ENCODE measurements at regions not wholly inside any gene's neighbourhood (a gene's known extent, or its start where the extent isn't known, plus 50 kb on each side); places are given as distances from the start of the nearest gene placed in this dataset.

DNA sequence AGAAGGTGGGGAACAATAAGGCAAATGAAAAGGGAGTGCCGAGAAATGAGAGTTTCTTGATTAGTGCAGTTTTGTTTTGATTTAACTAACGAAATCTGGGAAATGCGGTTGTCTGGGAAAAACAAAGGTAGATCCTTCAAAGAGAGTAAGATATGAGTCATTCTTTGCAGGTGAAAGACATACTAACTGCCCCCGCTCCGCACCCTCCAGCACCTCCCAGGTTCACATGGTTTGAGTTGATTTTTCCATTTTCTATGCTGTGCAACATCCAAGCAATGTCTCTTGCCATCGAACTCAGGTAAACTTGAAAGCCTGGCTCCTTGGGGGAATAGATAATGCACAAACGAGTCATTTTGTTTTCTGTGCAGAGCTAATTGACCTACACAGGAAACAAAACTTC is 84.1 kb upstream of the KLF12 start:
- H3K36me3 ChIP-seq = no peaks in the 10 kb centered on the region
- WGBS = 82% methylated on average over 7 of the region's 7 CpGs
- no peaks in the 10 kb centered on the region for H3K27me3 ChIP-seq
- H3K4me1 ChIP-seq = peaks cover 0 to 14% (median 6%) of the 10 kb centered on the region in 4 donors
- TF ChIP-seq POLR2AphosphoS5 (IDR thresholded peaks at IDR 0.05) (no peak), EP300 (IDR thresholded peaks at IDR 0.05) (no peak), POLR2A (IDR thresholded peaks at IDR 0.05; ENCODE audit: low read depth) (no peak)
- TF ChIP-seq, protein P1, sequence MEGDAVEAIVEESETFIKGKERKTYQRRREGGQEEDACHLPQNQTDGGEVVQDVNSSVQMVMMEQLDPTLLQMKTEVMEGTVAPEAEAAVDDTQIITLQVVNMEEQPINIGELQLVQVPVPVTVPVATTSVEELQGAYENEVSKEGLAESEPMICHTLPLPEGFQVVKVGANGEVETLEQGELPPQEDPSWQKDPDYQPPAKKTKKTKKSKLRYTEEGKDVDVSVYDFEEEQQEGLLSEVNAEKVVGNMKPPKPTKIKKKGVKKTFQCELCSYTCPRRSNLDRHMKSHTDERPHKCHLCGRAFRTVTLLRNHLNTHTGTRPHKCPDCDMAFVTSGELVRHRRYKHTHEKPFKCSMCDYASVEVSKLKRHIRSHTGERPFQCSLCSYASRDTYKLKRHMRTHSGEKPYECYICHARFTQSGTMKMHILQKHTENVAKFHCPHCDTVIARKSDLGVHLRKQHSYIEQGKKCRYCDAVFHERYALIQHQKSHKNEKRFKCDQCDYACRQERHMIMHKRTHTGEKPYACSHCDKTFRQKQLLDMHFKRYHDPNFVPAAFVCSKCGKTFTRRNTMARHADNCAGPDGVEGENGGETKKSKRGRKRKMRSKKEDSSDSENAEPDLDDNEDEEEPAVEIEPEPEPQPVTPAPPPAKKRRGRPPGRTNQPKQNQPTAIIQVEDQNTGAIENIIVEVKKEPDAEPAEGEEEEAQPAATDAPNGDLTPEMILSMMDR (IDR thresholded peaks at IDR 0.05) = no peak
- DNase-seq (ENCODE audit: extremely low spot score) = no peak
- intact Hi-C loops (cut with DNase I) = no loop called here
- H3K27ac ChIP-seq (replicated peaks in 1 of 4) = no peak overlapping the region
- no peaks in the 10 kb centered on the region for H3K9me3 ChIP-seq
- no peak overlapping the region for H3K4me3 ChIP-seq

DNA sequence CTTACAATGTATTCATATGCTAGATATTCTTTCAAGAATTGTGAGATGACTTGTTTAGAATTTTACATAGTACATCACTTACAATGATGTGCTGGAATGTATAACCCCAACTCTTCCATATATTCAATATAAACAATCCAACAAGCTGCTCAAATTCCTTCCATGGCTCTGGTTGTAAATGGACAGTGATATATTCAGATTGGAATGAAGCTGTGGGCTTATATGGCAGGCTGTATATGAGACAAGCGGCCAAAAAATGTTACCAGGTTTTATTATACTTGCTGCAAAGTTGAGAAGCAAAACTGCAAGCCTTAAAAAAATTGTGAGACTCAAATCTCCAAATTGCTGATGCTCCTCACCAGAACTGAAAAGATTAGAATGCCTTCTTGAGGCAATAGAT is 83.6 kb upstream of the KLF12 start:
- intact Hi-C loops (cut with DNase I) = no loop called here
- Histone ChIP-seq H3K4me1 (peaks cover 0 to 14% (median 6%) of the 10 kb centered on the region in 4 donors), H3K27ac (replicated peaks in 1 of 4) (no peak overlapping the region), H3K4me3 (no peak overlapping the region), H3K36me3 (no peaks in the 10 kb centered on the region), H3K9me3 (no peaks in the 10 kb centered on the region), H3K27me3 (no peaks in the 10 kb centered on the region)
- WGBS = 67% methylated on average over 1 of the region's 1 CpG
- TF ChIP-seq, protein P1 (IDR thresholded peaks at IDR 0.05) = no peak
- TF ChIP-seq POLR2A (IDR thresholded peaks at IDR 0.05; ENCODE audit: low read depth) (no peak), EP300 (IDR thresholded peaks at IDR 0.05) (no peak), POLR2AphosphoS5 (IDR thresholded peaks at IDR 0.05) (no peak)
- DNase-seq (ENCODE audit: extremely low spot score) = no peak

DNA sequence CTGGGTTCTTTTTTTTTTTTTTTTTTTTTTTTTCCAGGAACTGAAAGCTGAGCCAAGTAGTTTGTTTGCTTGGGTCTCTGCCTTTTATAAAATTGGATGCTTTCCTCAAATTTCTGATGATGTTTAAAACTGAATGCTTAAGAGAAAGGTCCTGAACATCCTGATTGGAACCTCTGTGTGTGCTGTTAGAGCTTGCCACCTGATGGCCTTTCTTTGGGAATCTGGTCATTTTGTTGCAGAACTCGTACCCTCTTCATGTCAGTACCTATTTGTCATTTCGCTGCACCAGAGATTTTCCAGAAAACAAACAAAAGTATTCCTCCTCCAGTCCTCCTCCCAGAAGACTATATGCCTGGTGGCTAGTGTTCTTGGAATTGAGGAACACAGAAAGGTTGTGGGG is 81.2 kb upstream of the KLF12 start:
- H3K27ac ChIP-seq (replicated peaks in 1 of 4) = no peak overlapping the region
- no peak for DNase-seq (ENCODE audit: extremely low spot score)
- 98% methylated on average over 2 of the region's 2 CpGs for WGBS
- intact Hi-C loops (cut with DNase I) = no loop called here
- no peaks in the 10 kb centered on the region for H3K36me3 ChIP-seq
- no peak for TF ChIP-seq EP300 (IDR thresholded peaks at IDR 0.05)
- no peak for TF ChIP-seq POLR2A (IDR thresholded peaks at IDR 0.05; ENCODE audit: low read depth)
- TF ChIP-seq POLR2AphosphoS5 (IDR thresholded peaks at IDR 0.05) = no peak
- TF ChIP-seq, protein P1 (IDR thresholded peaks at IDR 0.05) = no peak
- peaks cover 0 to 14% (median 6%) of the 10 kb centered on the region in 4 donors for H3K4me1 ChIP-seq
- H3K4me3 ChIP-seq = no peak overlapping the region
- no peaks in the 10 kb centered on the region for H3K9me3 ChIP-seq
- H3K27me3 ChIP-seq = no peaks in the 10 kb centered on the region

DNA sequence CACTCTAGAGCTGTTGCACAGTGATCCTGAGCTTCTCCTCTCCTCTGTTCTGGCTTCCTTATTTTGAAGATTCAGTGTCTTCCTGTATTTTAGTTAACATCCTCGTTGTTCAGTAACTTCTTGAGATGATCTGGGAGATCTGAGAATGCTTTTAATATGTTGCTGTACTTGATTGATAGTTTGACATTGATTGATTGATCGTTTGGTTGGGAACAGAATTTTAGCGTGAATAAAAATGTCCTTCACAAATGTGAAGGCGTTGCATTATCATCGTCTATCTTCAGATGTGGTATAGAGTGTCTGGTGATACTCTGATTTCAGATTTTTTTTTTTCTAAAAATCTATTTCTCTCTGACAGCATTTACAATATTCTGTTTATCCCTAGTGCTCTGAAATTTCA is 80.1 kb upstream of the KLF12 start:
- Histone ChIP-seq H3K4me3 (no peak overlapping the region), H3K27ac (replicated peaks in 1 of 4) (no peak overlapping the region), H3K27me3 (no peaks in the 10 kb centered on the region), H3K36me3 (no peaks in the 10 kb centered on the region), H3K4me1 (peaks cover 0 to 14% (median 6%) of the 10 kb centered on the region in 4 donors), H3K9me3 (no peaks in the 10 kb centered on the region)
- DNase-seq (ENCODE audit: extremely low spot score) = no peak
- WGBS = 90% methylated on average over 5 of the region's 5 CpGs
- TF ChIP-seq POLR2AphosphoS5 (IDR thresholded peaks at IDR 0.05) = no peak
- TF ChIP-seq, protein P1 (IDR thresholded peaks at IDR 0.05) = no peak
- TF ChIP-seq EP300 (IDR thresholded peaks at IDR 0.05) = no peak
- no peak for TF ChIP-seq POLR2A (IDR thresholded peaks at IDR 0.05; ENCODE audit: low read depth)
- intact Hi-C loops (cut with DNase I) = no loop called here

DNA sequence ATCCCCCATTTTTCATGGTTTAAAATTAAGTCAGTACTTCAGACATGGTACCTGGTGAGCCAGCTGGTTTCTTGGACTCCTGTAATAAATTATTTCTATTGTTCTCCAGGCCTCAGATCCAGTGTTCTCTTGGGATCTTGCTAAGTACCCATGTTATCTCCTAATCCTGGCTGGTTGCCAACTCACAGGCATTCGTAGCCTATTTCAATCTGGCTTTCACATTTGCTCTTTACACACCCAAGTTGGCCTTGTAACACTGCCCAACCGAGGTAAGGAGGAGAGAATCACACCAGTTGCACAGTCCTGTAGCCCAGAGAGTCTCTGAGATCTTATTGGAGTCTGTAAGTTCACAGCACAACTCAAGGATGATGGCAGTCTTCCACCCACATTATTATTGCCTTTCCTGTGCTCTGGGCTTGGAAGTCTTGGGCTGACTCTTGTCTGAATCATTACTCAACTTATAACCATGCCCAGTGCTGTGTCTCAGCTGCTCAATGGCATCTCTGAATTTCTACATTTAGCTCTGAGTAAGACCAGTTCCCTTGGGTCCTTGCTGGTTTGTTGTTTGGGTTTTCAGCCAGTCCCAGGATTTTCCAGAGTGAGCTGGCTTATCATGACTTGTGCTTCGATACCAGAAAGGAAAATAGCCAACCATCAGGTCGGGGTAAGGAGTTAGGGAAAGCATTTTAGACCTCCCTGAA is 76.6 kb upstream of the KLF12 start:
- intact Hi-C loops (cut with DNase I) = no loop called here
- no peaks in the 10 kb centered on the region for H3K27me3 ChIP-seq
- no peaks in the 10 kb centered on the region for H3K36me3 ChIP-seq
- no peaks in the 10 kb centered on the region for H3K9me3 ChIP-seq
- 65% methylated on average over 4 of the region's 4 CpGs for WGBS
- H3K4me1 ChIP-seq = peaks cover 0 to 7% (median 3%) of the 10 kb centered on the region in 4 donors
- no peak overlapping the region for H3K27ac ChIP-seq (replicated peaks in 1 of 4)
- H3K4me3 ChIP-seq = no peak overlapping the region
- DNase-seq (ENCODE audit: extremely low spot score) = no peak
- TF ChIP-seq POLR2AphosphoS5 (IDR thresholded peaks at IDR 0.05) (no peak), POLR2A (IDR thresholded peaks at IDR 0.05; ENCODE audit: low read depth) (no peak), EP300 (IDR thresholded peaks at IDR 0.05) (no peak)
- TF ChIP-seq, protein P1 (IDR thresholded peaks at IDR 0.05) = no peak
